AG04450 (cell line): ENCODE measurements at regions not wholly inside any gene's neighbourhood (a gene's known extent, or its start where the extent isn't known, plus 50 kb on each side); places are given as distances from the start of the nearest gene placed in this dataset.

Experiments
- CTCF ChIA-PET: fragments of 300-600, 350-600 bp; formaldehyde crosslinking; extraction: SDS; loops from one replicate; lab custom pipeline; 2022; ENCODE audit warnings: antibody characterized with exemption, inconsistent platforms; lab: Charles Lee
- POLR2A ChIA-PET: fragments of 350-600 bp; formaldehyde crosslinking; extraction: SDS; loops from one replicate; lab custom pipeline; 2021; ENCODE audit warnings: antibody characterized with exemption, inconsistent platforms; lab: Yijun Ruan, JAX
- DNase-seq: peaks from one replicate; pipeline ENCODE4 v3.0.0-alpha.2; 2011; ENCODE audit warnings: low read depth, low spot score
- H3K27ac ChIP-seq: one replicate; pipeline ENCODE4 v1.5.1; 2012; ENCODE audit warnings: low read depth, low read length, control low read depth
- H3K27me3 ChIP-seq: one replicate; pipeline ENCODE4 v1.6.0; 2012; ENCODE audit warnings: low read length; ENCODE audit not compliant: control insufficient read depth, insufficient read depth
- H3K4me3 ChIP-seq: 2 replicates; pipeline ENCODE4 v1.5.1; 2011; ENCODE audit warnings: mild to moderate bottlenecking, low read depth, low read length, control low read depth
- H3K9me3 ChIP-seq: 2 replicates; pipeline ENCODE4 v1.5.1; 2012; ENCODE audit warnings: low read length; ENCODE audit not compliant: control insufficient read depth, insufficient read depth
- CTCF ChIP-seq: IDR thresholded peaks from 2 replicates; pipeline ENCODE4 v1.5.1; 2011; ENCODE audit warnings: low read depth, low read length, control low read depth, inconsistent platforms

GRCh38 chr2:21217442-21217841 is 93.7 kb downstream of the TDRD15 start:
- POLR2A ChIA-PET: no interaction called here
- H3K27me3 ChIP-seq: no peaks in the 10 kb centered on the region
- CTCF ChIA-PET: no interaction called here
- no peak overlapping the region for H3K4me3 ChIP-seq
- H3K27ac ChIP-seq: no peak overlapping the region
- no peaks in the 10 kb centered on the region for H3K9me3 ChIP-seq
- DNase-seq: no peak
- TF ChIP-seq CTCF: no peak

- no peak for TF ChIP-seq CTCF
- no peak overlapping the region for H3K27ac ChIP-seq
- POLR2A ChIA-PET: no interaction called here
- no peak overlapping the region for H3K4me3 ChIP-seq
- DNase-seq: no peak
- H3K9me3 ChIP-seq: no peaks in the 10 kb centered on the region
- H3K27me3 ChIP-seq: no peaks in the 10 kb centered on the region
- CTCF ChIA-PET: no interaction called here
Measured at GRCh38 chr2:21220930-21221329, 97.2 kb downstream of the TDRD15 start.

- CTCF ChIA-PET: no interaction called here
- POLR2A ChIA-PET: no interaction called here
Measured at GRCh38 chr2:21223618-21224017, 99.8 kb downstream of the TDRD15 start.

GRCh38 chr2:21228041-21228895 is 104.5 kb downstream of the TDRD15 start:
- Histone ChIP-seq H3K4me3 (no peak overlapping the region), H3K27me3 (no peaks in the 10 kb centered on the region), H3K9me3 (no peaks in the 10 kb centered on the region), H3K27ac (no peak overlapping the region)
- POLR2A ChIA-PET: no interaction called here
- CTCF ChIA-PET: no interaction called here
- TF ChIP-seq CTCF: no peak
- DNase-seq: no peak

More at GRCh38 chr2:21223618-21224017, 99.8 kb downstream of the TDRD15 start:
- DNase-seq: no peak
- H3K4me3 ChIP-seq: no peak overlapping the region
- no peak overlapping the region for H3K27ac ChIP-seq
- H3K9me3 ChIP-seq: no peaks in the 10 kb centered on the region
- no peaks in the 10 kb centered on the region for H3K27me3 ChIP-seq
- TF ChIP-seq CTCF: no peak

GRCh38 chr2:21229302-21229701 is 105.5 kb downstream of the TDRD15 start:
- Histone ChIP-seq H3K9me3 (no peaks in the 10 kb centered on the region), H3K27me3 (no peaks in the 10 kb centered on the region), H3K27ac (no peak overlapping the region), H3K4me3 (no peak overlapping the region)
- no peak for TF ChIP-seq CTCF
- ChIA-PET CTCF (no interaction called here), POLR2A (no interaction called here)
- no peak for DNase-seq
